GM19239 (cell line): ENCODE measurements at regions not wholly inside any gene's neighbourhood (a gene's known extent, or its start where the extent isn't known, plus 50 kb on each side); places are given as distances from the start of the nearest gene placed in this dataset.
"Not testable (repeated sequence)": the region's sequence is repeated elsewhere in the genome, so short reads cannot be mapped to it uniquely, and the experiment has no call there.

Source experiments
- DNase-seq: peaks from one replicate; pipeline ENCODE4 v3.0.0; 2011; ENCODE audit warnings: low spot score; ENCODE audit not compliant: insufficient read length
- FAIRE-seq: peaks from 2 replicates; lab custom pipeline; 2011; peaks lifted over from hg19 to GRCh38; lab: Jason Lieb, UNC

DNA sequence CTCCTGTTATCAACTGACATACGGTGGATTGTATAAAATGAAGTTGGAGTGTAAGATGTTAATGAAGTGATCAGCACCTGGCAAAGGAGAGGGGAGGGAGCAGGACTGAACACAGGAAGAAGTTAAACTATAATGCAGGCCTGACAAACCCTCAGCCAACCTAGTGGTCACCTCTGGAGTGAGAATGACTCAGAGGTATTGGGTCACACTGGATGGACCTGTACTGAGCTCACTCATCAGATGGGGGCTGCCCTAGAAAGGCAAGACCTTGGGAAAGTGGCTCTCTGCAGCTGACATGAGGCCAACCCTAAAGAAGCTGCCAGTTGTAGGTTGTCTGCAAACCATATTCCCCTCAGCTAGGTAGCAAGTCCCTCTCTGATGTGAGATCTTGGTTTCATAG lies 193.3 kb upstream of the HTR1E start:
- DNase-seq, result no peak
- no peak for FAIRE-seq

DNA sequence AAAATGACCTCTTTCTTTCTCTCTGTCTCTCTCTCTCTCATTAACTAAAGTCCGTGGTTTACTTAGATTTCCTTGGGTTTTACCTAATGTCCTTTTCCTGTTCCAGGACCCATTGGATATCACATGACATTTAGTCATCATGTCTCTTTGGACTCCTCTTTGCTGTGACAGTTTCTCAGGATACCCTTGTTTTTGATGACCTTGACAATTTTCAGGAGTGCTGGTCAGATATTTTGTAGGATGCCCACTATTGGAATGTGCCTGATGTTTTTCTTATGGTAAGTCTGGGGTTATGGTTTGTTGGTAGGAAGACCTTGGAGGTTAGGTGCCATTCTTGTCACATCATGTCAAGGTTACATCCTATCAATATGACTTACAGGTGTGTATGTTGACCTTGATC lies 199.2 kb upstream of the HTR1E start:
- DNase-seq (no peak), FAIRE-seq (no peak)

DNA sequence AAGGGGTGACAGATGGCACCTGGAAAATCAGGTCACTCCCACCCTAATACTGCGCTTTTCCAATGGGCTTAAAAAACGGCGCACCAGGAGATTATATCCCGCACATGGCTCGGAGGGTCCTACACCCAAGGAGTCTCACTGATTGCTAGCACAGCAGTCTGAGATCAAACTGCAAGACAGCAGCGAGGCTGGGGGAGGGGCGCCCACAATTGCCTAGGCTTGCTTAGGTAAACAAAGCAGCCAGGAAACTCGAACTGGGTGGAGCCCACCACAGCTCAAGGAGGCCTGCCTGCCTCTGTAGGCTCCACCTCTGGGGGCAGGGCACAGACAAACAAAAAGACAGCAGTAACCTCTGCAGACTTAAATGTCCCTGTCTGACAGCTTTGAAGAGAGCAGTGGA lies 205.7 kb upstream of the HTR1E start:
- FAIRE-seq, DNase-seq: not testable (repeated sequence)

DNA sequence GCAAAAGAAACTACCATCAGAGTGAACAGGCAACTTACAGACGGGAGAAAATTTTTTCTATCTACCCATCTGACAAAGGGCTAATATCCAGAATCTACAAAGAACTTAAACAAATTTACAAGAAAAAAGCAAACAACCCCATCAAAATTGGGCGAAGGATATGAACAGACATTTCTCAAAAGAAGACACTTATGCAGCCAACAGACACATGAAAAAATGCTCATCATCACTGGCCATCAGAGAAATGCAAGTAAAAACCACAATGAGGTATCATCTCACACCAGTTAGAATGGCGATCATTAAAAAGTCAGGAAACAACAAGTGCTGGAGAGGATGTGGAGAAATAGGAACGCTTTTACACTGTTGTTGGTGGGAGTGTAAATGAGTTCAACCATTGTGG lies 206.6 kb upstream of the HTR1E start:
- not testable (repeated sequence) for FAIRE-seq, DNase-seq

DNA sequence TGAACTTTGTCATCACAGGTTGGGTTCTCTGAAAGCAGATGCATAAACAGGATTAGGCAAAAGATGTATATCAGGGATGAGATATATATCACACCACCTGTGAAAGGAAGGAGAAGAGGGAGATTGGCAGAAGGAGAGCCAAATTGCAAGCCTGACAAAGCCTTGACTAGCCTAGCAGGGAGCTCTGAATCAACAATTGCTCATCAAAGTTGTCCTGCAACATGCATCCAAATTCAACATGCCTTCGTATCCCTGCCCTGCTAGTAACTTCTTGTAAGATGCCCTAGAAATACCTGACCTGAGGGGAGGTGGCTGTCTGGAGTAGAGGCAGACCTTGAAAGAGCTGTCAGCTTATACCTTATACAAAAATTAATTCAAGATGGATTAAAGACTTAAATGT lies 207.1 kb upstream of the HTR1E start:
- DNase-seq, result no peak
- FAIRE-seq, result no peak

DNA sequence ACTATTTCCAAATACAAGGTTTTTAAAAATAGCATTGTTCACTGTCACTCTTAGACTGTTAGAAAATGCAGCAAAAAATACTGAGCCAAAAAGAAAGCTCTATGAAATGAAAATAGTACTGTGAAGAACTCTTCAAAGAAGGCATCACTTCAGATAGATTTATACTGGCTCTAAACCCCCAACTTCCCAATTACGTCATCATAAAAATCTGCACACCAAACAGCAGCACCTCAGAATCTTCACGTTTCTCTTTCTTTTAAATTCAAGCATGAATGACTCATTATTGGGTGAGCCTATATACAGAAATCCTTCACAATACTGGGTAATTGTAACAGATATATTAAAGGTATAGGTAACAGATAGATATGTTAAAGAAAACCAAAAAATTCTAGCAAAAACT lies 208.4 kb upstream of the HTR1E start:
- no peak for FAIRE-seq
- no peak for DNase-seq

DNA sequence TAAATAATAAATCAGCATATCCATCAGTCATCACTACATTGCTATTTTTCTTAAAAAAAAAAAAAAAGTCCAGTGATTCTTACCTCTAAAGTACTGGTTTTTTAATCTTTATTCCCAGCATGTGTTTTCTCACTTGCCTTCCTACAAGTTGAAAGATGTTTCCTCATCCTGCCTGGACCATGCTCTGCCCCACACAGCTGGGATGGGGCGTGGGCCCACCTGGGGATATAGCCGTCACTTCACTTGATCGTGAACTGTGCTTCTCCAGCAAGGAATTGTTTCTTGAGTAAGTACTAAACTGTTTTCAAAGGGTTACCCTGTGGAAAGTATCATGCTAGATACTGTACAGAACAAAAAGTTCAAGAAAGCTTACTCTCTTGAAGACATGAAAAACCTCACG lies 212.6 kb upstream of the HTR1E start:
- FAIRE-seq, result no peak
- DNase-seq, result no peak

DNA sequence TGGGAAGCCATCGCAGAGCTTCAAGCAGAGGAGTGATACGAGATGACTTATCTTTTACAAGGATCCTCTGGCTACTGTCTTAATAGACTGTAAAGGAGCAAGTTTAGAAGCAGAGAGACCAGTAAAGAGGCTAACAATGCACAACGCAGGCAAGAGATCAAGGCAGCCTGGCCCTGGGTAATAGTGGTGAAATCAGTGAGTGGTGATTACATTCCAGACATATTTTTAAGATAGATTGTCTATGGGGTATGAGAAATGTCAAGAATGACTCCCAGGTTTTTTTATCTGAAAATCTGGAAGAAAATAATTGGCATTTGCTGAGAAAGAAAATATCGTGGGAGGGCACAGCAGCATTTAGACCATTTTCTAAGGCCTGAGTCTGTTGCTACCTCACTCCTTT lies 213.6 kb upstream of the HTR1E start:
- FAIRE-seq (no peak), DNase-seq (no peak)

DNA sequence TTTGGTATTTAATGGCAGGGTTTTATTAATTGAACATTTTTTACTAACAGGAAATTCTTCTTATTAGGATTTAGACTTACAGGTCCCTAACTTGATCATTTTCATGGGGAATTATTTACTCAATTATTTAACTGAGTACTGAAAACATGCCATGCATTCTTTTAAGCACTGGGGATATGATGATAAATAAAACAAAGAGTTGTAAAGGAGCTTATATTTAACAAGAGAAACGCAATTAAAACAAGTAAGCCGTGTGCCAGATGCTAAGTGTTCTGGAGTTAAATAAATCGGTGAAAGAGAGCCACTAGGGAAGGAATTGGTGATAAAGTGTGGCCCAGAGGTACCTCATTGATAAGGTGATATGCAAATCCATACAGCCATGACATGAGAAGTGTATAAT lies 214.2 kb upstream of the HTR1E start:
- no peak for FAIRE-seq
- no peak for DNase-seq

DNA sequence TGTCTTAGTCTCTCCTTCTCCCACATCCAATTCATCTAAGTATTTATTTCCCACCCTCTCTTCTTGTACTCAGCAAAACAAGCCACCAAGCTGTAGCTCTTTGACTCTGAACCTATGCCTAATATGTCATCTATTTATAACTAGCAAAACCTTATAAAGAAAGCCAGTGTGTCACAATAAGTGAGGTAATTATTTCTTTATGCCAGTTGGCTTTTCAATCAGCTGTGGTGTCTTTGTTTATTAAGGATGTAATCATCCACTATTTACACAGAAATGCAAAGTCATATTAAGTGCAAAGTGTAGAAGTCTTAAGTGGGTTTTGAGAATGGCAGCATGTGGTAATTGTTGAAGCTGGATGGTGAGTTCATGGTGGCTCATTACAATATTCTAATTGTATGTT lies 215.2 kb upstream of the HTR1E start:
- FAIRE-seq (no peak), DNase-seq (no peak)

DNA sequence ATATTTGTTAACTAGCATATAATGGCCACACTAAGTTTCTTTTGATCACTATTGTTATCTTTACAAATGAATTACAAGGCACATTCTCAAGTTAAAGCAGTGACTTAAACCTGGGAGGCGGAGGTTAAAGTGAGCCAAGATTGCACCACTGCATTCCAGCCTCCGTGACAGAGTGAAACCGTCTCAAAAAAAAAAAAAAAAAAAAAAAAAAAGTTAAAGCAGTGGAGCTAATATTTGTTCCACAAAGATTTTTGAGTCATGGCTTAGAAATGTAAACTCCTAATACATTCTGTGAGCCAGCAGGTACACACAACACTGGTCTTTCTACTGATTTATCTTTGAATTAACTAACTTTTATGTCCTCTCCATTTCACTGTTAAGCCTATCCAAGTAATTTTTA lies 221.7 kb upstream of the HTR1E start:
- DNase-seq (no peak), FAIRE-seq (no peak)

DNA sequence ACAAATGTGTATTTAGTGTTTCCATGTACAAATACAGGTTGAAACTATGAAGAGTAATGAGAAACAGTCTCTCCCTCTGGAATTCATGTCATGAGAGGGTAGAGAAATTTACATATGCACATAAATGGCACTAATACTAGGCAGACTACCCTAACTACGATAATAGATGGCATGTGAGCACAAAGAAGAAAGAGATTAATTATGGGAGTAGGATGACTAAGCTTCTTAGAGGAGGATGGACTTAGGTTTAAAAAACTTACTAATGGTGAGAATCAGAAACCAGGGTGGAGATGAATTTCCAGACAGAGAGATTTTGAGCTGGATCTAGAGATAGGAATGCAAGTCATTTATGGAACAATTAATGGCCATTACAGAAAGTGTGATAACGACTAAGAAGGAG lies 225.3 kb upstream of the HTR1E start:
- FAIRE-seq (no peak), DNase-seq (no peak)

DNA sequence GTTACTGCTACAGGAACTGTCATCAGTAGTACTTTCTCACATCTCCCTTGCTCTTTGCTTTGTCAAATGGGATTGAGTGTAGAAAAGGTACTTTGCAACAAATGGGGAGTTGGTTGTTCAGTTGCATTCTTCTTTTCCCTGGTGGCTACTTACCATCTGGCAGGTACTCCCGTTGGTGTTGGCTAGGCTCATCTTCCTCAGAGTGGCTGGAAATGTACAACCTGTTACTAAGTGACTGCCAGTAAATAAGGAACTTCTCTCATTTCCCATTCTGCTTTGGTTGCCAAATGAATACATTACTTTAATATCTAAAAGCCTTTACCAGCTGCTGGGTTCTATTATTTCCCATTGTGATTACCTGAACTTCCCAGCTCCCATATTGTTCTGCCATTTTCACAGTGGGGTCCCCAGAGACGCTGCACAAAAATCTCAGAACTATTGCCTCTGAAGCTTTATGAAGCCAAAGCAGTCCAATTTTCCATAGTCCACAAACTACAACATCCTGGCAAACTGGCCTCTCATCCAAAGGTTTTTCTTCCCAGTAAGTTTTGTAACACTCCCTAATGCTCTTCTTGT lies 229.7 kb upstream of the HTR1E start:
- DNase-seq (no peak), FAIRE-seq (no peak)

DNA sequence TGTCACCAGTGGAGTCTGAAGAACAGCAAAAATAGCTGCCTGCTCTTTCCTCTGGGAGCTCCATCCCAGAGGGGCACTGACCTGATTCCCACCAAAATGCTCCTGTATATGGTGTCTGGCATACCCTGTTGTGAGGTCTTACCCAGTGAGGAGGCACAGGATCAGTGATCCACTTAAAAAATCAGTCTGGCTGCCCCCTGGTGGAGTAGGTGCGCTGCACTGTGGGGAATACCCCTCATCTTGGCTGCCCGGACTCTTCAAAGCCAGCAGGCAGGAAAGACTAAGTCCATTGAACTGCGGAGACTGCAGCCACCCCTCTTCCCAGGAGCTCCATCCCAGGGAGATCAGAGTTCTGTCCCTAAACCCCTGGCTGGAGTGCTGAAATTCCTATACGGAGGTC lies 230.9 kb upstream of the HTR1E start:
- FAIRE-seq, result no peak
- DNase-seq, result no peak

DNA sequence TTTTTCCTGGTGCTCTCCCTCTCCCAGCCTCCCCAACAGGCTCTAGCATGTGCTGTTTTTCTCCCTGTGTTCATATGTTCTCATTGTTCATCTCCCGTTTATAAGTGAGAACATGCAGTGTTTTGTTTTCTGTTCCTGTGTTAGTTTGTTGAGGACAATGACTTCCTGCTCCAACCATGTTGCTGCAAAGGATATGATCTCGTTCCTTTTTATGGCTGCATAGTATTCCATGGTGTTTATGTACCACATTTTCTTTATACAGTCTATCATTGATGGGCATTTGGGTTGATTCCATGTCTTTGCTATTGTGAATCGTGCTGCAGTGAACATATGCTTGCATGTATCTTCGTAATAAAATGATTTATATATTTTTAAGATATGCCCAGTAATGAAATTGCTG lies 236.1 kb upstream of the HTR1E start:
- not testable (repeated sequence) for DNase-seq, FAIRE-seq

DNA sequence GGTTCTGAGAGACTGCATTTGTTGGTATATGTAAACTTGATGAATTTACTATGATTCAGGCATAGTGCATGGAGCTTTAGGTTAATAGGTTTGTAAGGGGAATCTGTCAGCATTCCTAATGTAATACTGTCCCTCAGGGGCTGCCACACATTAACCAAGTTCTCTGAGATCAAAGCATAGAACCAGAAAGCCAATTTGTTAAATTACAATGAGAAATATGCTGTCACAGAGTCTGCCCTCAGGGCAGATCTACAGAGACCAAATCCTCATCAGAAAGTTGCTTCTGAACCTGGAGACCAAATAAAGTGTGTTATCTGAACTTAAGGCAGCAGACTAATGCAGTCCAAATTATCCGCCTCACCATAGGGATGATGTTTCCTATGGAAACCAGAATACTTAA lies 250.8 kb upstream of the HTR1E start:
- no peak for DNase-seq
- no peak for FAIRE-seq

DNA sequence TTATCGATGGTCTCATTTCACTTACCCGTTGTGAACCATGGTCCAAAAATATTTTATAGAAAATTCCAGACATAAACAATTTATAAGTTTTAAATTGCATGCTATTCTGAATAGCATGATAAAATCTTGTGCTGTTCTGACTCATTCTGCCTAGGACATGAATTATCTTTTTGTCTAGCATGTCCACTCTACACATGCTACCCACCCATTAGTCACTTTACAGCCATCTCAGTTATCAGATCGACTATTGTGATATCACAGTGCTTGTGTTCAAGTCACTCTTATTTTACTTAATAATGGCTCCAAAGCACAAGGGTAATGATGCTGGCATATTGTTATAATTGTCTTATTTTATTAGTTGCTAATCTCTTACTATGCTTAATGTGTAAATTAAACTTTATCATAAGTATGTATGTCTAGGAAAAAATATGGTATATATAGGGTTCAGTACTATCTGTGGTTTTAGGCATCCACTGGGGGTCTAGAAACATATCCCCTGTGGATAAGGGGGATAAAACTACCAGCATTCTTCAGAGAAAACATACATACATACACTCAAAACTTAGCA lies 252.0 kb upstream of the HTR1E start:
- FAIRE-seq, result no peak
- no peak for DNase-seq

DNA sequence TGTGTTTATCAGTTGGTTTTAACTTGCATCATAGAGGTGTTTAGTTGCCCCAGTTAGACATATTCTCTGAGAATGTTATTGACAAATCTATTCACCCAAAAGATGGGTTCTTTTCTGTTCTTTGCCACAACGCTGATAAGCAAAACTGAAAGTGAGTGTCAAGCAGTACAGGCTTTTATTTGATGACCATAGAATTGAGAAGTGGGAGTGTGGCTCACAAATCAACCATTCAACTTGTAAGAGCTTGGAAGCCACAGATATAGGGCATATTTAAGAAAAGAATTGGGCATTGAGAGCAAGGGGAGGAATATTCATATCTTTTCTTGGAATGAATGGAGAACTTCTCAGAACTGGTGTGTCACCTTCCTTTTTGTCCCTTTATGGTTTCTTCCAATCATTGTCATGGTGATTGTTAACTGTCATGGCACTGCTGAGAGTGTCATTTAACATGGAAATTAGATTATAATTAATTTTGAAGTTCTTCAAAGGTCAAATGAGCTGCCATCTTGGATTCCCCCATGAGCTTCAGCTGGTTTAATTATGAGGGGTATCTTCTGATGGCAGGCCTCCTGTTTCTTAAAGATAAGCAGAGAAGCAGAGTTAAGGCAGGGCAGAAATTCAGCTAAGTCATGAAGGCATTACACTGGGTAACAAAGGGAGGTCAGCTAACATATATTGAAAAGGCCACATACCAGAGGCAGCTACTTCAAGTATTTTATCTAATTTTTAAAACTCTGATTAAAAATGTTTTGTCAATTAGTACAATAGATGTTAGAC lies 254.0 kb upstream of the HTR1E start:
- no peak for FAIRE-seq
- DNase-seq, result no peak

DNA sequence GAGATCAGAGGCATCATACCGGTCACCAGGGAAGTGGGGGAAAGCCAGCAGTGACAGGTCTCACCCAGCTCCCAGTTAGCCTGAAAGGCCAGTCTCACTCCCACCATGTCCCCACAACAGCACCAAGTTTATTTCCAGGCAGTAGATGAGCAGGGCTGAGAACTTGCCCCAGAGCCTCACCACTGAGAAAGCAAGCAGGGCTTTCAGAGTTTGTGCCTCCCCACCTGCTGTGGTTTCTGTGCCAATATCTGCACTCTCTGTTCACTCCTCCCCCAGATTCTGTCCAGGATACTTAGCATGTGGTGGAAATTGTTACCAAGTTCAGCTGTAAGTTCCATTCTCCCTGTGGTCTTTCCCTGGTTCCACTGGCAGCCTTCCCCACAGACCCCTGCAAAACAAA lies 255.0 kb upstream of the HTR1E start:
- FAIRE-seq, result no peak
- no peak for DNase-seq

DNA sequence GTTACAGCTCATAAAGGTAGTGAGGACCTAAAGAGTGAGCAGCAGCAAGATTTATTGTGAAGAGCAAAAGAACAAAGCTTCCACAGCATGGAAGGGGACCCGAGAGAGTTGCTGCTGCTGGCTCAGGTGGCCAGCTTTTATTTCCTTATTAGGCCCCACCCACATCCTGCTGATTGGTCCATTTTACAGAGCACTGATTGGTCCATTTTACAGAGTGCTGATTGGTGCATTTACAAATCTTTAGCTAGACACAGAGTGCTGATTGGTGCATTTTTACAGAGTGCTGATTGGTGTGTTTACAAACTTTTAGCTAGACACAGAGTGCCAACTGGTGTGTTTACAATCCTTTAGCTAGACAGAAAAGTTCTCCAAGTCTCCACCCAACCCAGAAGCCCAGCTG lies 256.2 kb upstream of the HTR1E start:
- not testable (repeated sequence) for DNase-seq, FAIRE-seq

DNA sequence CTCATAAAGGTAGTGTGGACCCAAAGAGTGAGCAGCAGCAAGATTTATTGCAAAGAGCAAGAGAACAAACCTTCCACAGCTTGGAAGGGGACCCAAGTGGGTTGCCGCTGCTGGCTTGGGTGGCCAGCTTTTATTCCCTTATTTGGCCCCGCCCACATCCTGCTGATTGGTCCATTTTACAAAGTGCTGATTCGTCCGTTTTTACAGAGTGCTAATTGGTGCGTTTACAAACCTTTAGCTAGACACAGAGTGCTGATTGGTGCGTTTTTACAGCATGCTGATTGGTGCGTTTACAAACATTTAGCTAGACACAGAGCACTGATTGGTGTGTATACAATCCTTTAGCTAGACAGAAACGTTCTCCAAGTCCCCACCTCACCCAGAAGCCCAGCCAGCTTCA lies 265.2 kb upstream of the HTR1E start:
- FAIRE-seq, DNase-seq: not testable (repeated sequence)

DNA sequence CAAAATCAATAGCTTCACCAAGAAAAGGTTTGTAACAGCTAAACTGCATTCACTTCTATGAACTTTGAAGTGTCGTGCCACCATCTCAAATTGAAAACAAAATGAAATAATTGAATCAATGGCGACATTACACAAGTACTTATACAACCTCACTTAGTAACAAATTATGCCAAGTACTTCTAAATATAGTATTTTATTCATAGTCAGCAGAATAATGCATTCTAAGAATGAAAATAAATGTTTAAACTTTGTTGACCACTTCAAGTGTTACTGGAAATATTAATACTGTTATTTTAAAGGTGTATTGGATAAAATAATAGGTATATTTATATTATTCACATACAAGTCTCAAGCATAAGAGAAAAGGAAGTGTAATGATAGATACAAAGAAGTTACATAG lies 280.1 kb upstream of the HTR1E start:
- FAIRE-seq, result no peak
- no peak for DNase-seq
